HG03066 (cell line): ENCODE measurements at regions not wholly inside any gene's neighbourhood (a gene's known extent, or its start where the extent isn't known, plus 50 kb on each side); places are given as distances from the start of the nearest gene placed in this dataset.

Experiments
- ATAC-seq: cut with Tn5 transposase; IDR thresholded peaks from one replicate; pipeline ENCODE4 v1.9.1; 2021; ENCODE audit warnings: low read depth; ENCODE audit not compliant: unreplicated experiment

DNA sequence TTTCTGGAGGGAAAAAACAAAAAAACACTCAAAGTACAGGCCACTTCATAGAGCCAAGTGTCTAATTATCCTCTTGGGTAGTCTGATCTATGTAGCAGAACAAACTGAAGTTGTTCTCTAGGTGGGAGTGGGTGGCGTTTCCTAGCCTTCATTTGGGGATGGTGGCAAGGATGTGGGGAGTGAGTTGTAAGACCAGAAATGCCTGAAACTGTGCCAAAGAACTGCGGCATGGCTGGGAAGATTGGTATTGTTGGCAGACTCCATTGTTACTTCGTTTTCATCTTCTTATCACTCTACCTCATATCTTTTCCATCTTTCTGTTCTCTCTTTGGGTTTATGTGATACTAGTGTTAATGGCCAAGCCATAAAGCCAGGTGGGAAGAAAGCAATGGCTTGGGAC, 177.3 kb upstream of the DDHD1 start:
- ATAC-seq = no peak

DNA sequence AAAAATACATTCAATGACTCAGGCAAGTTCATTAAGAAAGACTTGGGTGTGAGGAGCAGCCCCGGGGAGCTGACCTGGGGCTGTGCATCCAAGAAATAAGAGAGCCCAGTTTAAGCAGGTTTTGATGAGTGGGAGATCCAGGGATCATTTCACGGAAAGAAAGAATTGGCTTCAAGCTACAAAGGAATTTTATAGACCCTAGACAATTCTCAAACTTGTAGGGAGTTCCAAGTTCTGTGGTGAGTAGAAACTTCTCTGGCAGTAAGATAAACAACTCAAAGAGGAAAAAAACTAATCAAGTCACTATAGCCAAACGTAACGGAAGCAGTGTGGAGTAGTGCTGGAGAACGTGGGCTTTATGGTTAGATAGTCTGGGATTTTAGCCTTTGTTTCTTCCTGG, 175.7 kb upstream of the DDHD1 start:
- ATAC-seq = no peak

DNA sequence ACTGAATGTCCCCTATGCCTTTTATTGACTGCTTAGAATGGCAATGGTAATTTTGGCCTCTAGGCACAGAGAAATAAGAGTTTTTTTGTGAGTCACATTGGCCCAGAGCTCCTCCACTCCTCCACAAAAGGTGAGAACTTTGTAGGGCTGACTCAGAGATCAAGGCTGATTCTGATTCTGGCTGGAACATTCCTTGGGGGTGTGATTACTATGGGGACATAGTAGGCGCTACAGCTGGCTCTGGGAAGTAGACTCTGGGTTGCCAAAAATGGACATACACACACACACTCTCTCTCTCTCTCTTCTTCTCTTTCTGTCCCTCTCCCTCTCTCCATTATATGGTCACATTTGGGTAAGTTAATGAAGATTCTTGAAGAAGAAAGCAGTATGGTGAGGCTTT, 174.6 kb upstream of the DDHD1 start:
- no peak for ATAC-seq

DNA sequence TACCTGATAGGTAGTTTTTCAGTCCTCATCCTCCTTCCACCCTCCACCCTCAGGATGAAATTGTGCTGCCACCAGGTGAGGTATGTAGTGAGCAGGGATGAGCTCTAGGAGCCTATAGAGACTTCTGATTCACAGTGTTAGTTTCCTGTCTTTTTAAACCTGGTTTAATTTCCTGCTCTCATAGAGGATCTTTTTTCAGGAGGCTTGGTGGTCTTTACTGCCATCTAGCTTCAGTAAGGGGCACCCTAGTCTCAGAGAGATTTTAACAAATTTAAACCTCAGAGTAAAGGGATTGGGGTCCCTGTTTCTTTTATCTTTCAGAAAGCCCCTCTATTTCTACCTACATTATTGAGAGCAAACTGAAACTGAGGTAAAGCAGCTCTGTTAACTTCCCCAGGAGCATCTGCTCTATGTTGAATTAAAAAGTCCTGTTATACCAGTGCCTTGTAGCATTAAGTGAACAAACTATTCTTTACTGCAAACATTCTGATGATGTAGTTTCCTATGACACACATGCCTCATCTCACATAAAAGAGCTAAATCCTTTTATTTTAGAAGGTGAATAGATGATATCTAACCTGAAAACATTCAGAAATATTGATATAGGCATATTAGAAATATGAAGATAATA, 172.2 kb upstream of the DDHD1 start:
- no peak for ATAC-seq

DNA sequence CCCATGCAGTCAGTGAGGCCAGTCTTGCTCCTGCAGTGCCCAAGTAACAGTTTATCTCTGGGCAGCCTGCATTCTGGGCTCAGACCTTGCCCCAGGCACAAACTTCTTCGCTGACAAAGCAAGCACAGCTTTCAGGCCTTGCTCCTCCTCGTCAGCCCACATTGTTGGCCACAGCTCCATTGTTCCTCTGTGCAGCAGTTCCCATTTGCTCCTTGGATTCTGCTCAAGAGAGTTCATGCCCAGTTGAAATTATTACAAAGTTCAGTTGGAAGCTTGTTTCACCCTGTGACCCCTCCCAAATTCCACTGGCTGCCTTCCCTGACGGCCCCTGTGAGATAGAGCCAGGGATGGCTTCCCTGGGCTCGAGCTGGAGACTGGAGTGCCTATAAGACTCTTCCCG, 163.4 kb upstream of the DDHD1 start:
- ATAC-seq = no peak

DNA sequence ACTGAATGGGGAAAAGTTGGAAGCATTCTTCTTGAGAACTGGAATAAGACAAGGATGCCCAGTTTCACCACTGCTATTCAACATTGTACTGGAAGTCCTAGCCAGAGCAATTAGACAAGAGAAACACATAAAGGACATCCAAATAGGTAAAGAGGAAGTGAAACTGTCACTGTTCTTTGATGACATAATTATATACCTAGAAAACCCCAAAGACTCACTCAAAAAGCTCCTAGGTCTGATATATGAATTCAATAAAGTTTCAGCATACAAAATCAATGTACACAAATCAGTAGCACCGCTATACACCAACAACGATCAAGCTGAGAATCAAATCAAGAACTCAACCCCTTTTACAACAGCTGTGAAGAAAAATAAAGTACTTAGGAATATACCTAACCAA, 157.3 kb upstream of the DDHD1 start:
- peak; percentile 90 for ATAC-seq

DNA sequence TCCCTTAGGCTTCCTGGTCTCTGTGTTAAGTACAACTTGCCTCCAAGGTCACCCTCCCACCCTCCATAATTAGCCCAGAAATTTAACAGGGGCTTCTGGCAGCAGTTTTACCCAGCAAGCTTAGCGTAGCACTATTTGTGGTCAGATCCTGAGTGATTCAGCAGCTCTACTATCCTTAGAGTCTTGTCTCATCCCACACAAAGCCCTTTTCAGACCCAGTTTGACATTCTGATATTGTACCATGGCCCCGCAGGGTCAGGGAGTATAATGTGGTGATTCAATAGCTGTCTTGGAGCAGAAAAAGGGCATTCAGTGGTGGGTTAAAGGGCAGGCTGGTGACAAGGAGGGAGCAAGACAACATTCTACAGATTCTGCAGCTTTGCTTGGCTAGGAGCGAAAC, 153.8 kb upstream of the DDHD1 start:
- ATAC-seq = no peak

DNA sequence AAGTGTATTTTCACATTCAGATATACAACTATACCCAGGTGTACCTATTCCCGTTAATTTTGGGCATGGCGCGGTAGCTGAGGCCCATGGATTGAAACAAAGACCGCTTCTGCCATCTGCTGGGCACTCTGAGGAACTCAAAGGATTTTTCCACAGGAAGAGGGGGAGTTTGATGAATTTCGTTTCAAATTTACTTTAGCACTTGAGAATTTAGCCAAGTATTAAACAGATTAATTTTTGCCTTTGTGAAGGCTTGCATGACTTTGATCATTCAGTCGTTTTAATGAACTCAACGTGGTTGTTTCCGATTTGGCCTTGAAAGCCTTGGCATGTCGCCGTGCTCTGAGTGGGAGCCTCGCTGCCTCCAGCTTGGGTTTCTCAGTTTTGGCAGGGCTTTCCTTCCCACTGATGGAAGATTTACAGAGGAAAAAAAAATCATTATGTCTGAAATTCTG, 153.2 kb upstream of the DDHD1 start:
- no peak for ATAC-seq

DNA sequence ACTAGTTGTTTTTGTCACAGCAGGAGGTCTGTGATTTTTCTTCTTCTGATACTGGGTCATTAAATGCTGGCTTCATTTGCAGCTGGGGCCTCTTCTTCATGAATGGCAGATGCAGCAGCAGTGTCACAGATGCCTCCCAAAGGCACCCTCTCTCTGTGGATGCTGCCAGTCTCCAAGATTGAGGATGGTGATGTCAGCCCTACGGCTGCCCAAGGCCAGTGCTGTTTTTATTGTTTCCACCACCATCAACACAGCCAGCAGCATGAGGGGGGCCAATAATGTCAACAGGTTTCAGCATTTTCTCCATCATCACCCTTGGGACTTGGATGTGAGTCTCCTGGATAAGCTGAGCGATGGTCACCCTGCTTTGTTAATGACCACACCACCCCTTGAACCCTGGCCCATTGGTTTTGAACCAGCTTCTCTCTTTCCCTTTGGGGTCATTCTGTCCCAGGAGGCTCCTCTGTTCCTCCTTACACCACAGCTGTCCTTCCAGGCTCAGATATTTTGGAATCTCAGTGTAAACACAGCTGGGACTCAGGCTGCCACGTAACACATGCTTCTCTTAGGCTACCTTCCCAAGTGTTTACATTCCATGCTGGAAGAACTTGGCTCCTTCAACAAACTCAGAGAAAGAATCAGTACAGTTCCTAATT, 151.7 kb upstream of the DDHD1 start:
- no peak for ATAC-seq

DNA sequence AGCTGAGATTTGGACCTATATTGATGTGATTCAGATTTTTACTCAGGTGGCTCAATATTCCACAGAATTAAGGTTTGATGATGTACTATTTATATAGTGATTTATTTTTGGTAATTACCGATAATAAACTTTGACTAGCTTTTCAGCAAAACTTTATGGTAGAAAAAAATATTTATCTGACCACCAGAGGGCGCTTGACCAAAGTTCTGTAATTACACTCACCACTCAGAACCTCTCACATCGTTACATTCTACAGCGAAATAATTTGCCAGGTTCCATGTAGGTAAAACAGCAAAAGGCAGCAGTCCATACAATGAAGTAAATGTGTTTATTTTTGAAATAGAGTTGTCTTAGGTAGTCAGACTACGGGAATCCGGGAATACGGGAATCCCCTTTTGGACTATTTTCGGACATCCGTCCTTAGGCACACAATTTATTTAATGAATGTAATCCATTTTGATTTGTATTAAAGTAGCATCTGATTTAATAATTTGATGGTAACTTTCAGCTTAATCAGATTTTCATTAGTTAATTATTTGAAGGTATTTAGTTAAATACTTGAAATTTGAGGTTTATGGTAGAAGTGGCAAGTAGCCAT, 143.0 kb upstream of the DDHD1 start:
- no peak for ATAC-seq

DNA sequence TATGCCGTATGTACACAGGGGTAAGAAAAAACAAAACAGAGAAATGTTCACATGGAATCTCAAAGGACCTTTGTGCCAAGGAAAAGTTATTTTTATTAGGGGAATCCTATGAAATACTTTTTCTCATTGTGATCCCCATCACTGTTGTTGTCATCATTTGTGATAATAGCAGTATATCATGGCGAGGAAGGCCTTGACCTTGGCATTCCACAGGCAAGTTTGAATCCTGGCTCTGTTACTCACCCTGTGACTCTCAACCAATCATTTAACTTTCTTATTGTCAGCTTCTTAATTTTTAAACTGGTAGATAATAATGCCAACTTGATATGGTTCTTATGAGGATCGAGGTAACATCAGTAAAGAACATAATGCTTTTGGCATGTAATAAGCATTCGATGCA, 142.2 kb upstream of the DDHD1 start:
- no peak for ATAC-seq

DNA sequence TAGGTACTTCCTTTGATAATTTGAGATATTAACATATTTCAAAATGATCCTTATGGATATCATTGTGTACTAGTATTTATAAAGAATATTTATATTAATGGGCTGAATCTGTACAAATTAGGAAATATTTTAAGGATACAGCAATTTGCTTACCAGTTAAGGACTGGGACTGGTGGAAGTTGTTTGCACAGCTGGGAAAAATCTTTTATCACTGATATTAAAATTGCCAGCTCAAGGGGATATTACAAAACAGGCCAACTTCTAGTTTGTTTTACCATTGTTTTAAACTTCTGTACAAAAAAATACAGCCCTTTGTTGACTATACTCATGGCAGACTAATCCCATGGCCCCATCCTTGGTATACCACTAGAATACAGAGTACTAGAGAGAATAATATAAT, 133.2 kb upstream of the DDHD1 start:
- no peak for ATAC-seq

DNA sequence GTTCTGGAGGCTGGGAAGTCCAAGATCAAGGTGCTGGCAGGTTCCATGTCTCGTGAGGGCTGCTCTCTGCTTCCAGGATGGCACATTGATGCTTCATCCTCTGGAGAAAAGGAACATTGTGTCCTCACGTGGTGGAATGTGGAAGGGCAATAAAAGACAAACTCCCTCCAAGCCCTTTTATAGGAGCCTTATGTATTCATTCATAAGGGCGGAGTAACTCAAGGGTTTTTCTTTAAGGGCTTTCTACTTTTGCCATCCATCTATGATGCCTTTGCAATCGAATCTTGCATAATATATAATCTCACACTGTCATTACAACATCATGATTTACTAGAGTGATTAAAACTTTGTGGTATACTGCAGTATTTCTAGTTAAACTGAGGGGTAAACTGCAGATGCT, 132.7 kb upstream of the DDHD1 start:
- no peak for ATAC-seq

DNA sequence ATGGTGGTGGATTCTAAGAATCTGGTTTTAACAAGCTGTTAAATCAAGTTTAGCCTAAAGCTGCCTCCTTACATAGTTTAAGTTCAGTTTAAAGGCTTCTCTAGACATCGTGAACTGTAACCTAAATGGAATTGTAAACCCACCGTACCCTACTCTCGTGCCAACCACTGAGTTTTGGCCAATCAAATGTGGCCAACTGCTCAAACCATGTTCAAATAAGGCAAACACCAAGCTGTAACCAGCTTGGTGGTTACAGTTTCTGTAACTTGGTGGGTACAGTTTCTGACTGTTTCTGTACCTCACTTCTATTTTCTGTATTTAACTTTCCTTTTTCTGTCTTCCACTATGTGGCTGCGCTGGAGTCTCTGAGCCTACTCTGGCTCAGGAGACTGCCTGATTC, 131.9 kb upstream of the DDHD1 start:
- ATAC-seq = no peak

DNA sequence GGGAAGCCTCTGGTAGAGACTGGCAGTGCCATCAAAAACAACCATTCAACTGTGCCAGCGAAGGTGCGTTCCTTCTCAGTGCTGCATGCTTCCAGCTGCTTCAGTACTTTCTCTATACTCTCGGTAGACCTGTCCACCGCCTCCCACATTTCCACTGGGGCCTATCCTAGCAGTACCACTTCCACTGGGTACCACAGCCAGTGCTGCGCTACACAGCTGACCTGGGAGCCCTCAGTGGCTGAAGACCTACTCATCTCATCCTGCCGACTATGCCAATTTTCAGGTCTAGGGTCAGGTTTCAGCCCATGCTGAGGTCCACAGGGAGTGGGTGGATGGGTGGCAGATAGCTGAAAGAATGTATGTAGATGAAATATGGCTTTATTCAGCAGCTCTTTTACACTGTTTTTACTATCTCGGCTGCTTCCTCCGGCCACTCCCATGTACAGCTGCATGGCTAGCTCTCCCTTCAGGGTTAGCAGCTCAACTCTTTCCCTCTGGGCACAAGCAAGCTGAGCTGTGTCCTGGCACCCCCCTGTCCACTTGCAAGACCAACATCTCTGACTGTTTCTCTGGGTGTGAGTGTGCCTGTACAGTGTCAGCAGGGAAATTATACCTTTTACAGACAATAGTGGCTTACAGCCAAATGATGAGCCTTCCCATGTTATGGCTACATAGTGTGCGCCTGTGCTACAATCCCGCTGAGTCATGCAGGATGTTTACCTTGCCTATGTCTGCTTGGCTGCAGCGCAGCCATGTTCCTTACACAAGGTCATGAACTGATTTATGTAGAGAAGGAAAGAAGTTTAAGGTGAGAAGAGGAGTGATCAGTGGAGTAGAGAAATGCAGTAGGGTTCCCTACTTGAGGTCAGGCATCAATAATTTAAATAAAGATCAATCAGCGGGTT, 125.7 kb upstream of the DDHD1 start:
- ATAC-seq = no peak

DNA sequence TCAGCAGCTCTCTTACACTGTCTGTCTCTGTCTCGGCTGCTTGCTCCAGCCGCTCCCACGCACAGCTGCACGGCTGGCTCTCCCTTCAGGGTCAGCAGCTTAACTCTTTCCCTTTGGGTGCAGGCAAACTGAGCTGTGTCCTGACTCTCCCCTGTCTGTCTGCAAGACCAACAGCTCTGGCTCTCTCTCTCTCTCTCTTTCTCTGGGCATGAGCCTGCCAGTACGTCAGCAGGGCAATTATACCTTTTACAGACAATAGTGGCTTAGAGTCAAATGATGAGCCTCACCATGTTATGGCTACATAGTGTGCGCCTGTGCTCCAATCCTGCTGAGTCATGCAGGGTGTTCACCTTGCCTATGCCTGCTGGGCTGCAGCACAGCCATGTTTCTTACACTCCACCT, 120.5 kb upstream of the DDHD1 start:
- no peak for ATAC-seq

DNA sequence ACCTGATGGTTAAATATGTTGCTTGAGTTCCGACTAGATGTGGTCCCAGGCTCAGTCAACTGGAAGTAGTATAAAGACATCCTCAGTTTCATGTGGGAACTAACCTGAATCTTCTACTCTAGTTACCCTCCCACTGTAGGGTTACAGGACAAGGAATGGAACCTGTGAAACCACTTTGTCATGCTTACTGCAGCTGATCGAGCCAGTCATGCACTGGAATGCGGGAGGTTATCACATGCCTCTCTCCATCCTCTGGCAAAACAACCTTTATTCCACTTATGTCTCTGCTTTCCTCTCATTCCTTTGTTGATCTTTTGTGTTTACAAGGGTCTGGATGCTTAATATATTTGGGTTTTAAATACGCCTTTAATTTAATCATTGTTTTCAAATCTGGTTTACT, 111.9 kb upstream of the DDHD1 start:
- no peak for ATAC-seq

DNA sequence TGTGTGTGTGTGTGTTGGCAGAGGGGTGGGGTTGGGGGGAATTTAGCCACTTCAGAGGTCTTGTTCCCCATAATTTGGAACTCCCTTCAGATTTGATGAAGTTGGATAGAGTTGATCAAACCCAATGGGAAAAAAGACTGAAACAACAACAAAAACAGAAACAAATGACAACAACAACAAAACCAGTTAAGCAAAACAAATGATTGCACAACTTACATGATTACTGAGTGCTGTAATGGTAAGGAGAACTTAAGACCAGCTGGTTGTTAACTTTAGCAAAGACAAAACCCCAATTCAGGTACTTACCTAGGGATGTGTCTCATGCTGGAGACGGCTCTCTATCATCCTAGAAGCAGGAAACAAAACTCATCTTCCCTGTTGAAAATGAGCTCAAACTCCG, 107.8 kb upstream of the DDHD1 start:
- ATAC-seq = no peak

DNA sequence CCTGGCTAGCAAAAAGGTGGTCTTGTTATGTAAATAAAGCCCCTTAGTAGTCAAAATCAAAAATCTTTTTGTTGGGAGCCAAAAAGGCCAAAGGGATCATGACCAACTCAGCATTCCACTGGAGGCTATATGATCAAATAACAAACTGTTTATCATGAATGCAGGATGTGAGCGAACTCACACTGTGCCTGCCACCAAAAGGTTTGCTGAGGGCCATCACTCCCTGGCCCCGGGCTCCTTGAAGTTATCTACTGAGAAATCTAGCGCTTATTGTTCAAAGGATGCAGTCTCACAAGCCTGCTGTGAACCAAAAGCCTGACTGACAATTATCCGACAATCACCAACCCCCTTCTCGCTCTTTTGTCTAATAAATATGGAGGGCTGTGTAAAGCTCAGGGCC, 107.2 kb upstream of the DDHD1 start:
- ATAC-seq = no peak

DNA sequence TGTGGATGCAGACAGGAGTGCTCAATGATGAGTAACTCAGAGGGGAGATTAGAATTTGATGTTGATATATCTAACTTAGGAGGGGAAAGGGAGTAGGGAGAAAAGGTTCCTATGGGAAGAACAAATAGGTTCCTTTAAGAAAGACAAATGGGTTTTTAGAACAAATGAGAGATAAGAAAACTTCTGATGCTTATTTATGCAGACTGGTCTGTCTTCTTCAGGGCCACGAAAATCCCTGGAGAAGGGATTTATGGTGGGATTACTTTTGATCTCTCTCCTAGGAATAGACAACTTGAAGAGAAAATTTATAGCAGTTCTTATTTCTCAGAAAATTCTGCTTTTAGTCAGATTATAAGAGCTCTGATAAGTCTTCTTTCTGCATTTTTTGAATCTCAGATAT, 99.0 kb upstream of the DDHD1 start:
- no peak for ATAC-seq

DNA sequence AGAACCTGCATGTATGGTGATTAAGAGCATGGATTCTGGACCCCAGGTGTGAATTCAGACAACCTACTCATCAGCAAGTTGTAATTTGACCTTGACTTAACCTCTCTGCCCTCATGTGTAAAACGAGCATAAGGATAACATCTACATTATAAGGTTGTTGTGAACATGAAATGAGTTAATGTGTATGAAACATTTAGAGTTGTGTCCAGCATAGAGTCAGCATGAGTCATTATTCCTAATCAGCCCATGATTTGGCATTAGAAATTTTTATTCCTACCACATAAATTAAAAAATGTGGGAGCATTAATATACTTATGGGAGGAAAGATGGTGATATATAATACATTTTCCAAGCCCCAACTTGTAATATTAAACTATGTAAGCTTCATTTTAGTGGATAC, 95.9 kb upstream of the DDHD1 start:
- ATAC-seq = no peak
